ENCODE measurements at regions not wholly inside any gene's neighbourhood (a gene's known extent, or its start where the extent isn't known, plus 50 kb on each side); places are given as distances from the start of the nearest gene placed in this dataset.

- TF ChIP-seq CTCF (IDR thresholded peaks at IDR 0.05) (no peak), POLR2A (IDR thresholded peaks at IDR 0.05) (no peak)
Observed at GRCh38 chr2:6024229-6024628, 332.0 kb downstream of the SOX11 start.
